ENCODE measurements at regions not wholly inside any gene's neighbourhood (a gene's known extent, or its start where the extent isn't known, plus 50 kb on each side); places are given as distances from the start of the nearest gene placed in this dataset.

DNA sequence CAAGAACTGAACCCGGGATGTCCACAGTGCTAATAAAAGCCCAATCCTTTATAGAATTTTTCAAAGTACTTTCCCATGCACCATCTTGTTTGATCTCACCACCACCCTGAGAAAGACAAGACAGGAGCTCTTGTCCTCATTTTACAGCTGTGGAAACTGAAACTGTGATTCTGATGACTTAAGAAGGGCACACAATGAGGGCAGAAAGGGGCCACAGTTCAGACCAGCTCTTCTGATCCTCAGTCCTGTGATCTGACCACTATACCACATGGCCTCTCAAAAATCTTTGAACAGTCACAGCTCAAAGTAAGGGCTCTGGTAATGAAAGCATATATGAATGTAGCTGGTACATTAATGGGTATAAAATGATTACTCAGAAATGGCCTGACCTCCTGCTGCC is 127.3 kb upstream of the CPEB2 start:
- ChIA-PET POLR2A (no interaction called here), CTCF (no interaction called here)
- TF ChIP-seq BCL11B (tag by site-specific recombination; IDR thresholded peaks at IDR 0.05; ENCODE audit: low read depth) (no peak), ZNF777 (tag by site-specific recombination; IDR thresholded peaks at IDR 0.05; ENCODE audit: borderline replicate concordance) (no peak), HOXD13 (CRISPR knock-in tag; IDR thresholded peaks at IDR 0.05; ENCODE audit: borderline replicate concordance) (no peak), AEBP2 (tag by site-specific recombination; IDR thresholded peaks at IDR 0.05; ENCODE audit: borderline replicate concordance) (no peak), YY2 (tag by site-specific recombination; IDR thresholded peaks at IDR 0.05) (no peak), ZNF140 (tag by site-specific recombination; IDR thresholded peaks at IDR 0.05) (no peak), ZNF670 (tag by site-specific recombination; IDR thresholded peaks at IDR 0.05; ENCODE audit: low read depth) (no peak), BCL11A (tag by site-specific recombination; IDR thresholded peaks at IDR 0.05; ENCODE audit: low read depth) (no peak), ZNF518A (tag by site-specific recombination; conservative IDR thresholded peaks at IDR 0.05; ENCODE audit: low read depth) (no peak), HOXA7 (CRISPR knock-in tag; IDR thresholded peaks at IDR 0.05; ENCODE audit: borderline replicate concordance) (no peak), KLF10 (tag by site-specific recombination; IDR thresholded peaks at IDR 0.05) (no peak), ZBTB48 (tag by site-specific recombination; IDR thresholded peaks at IDR 0.05) (no peak), ZBTB20 (tag by site-specific recombination; IDR thresholded peaks at IDR 0.05) (no peak), ZNF19 (tag by site-specific recombination; IDR thresholded peaks at IDR 0.05; ENCODE audit: low read depth) (no peak), CTCF (tag by site-specific recombination; IDR thresholded peaks at IDR 0.05) (no peak), TRIM28 (IDR thresholded peaks at IDR 0.05; ENCODE audit: borderline replicate concordance, low read length) (no peak), KLF9 (tag by site-specific recombination; IDR thresholded peaks at IDR 0.05; ENCODE audit: low read depth) (no peak), ZNF600 (tag by site-specific recombination; IDR thresholded peaks at IDR 0.05) (no peak), TCF7L2 (IDR thresholded peaks at IDR 0.05; ENCODE audit: borderline replicate concordance, low read depth, low read length) (no peak), ZNF132 (tag by site-specific recombination; IDR thresholded peaks at IDR 0.05; ENCODE audit: borderline replicate concordance) (no peak)
- H3K9me3 ChIP-seq (ENCODE audit: control insufficient read depth, insufficient read depth, low read depth, low read length), result no peaks in the 10 kb centered on the region
- H3K36me3 ChIP-seq (ENCODE audit: control insufficient read depth in 2 of 2, insufficient read depth in 1 of 2, low read length in 2 of 2), result no peaks in the 10 kb centered on the region
- no peak overlapping the region for H3K27ac ChIP-seq (ENCODE audit: extremely low read depth, low read depth, low read length)
- no peaks in the 10 kb centered on the region for H3K4me1 ChIP-seq (ENCODE audit: control insufficient read depth, insufficient read depth, low read length)
- no peak overlapping the region for H3K4me3 ChIP-seq (ENCODE audit: low read depth, low read length)

Data from HEK293 (cell line).